ENCODE measurements at regions not wholly inside any gene's neighbourhood (a gene's known extent, or its start where the extent isn't known, plus 50 kb on each side); places are given as distances from the start of the nearest gene placed in this dataset.

GRCh38 chr1:221343136-221343535, 398.8 kb downstream of the DUSP10 start:
- Histone ChIP-seq H3K4me1 (no peaks in the 10 kb centered on the region), H3K27me3 (replicated peaks in 1 of 7) (peaks cover 0 to 9% (median 0%) of the 10 kb centered on the region in 7 donors), H3K4me3 (no peak overlapping the region), H3K36me3 (no peaks in the 10 kb centered on the region), H3K27ac (no peak overlapping the region), H3K9me3 (no peaks in the 10 kb centered on the region)
- TF ChIP-seq POLR2AphosphoS5 (IDR thresholded peaks at IDR 0.05) = no peak
- no peak for TF ChIP-seq CTCF (IDR thresholded peaks at IDR 0.05 in 8 of 11, conservative IDR thresholded peaks at IDR 0.05 in 3 of 11)
- no peak for TF ChIP-seq POLR2A (IDR thresholded peaks at IDR 0.05)
- no peak for DNase-seq
- intact Hi-C loops (cut with DNase I; ENCODE audit: low total_unique reads) = no loop called here

- peaks cover 0 to 7% (median 0%) of the 10 kb centered on the region in 7 donors for H3K27me3 ChIP-seq (replicated peaks in 1 of 7)
- 83 to 93% (median 84%) methylated on average over 3 of the region's 3 CpGs for WGBS, 5 donors
- TF ChIP-seq POLR2AphosphoS5 (IDR thresholded peaks at IDR 0.05) (no peak), CTCF (IDR thresholded peaks at IDR 0.05 in 8 of 11, conservative IDR thresholded peaks at IDR 0.05 in 3 of 11) (no peak), POLR2A (IDR thresholded peaks at IDR 0.05) (no peak)
- intact Hi-C loops (cut with DNase I; ENCODE audit: low total_unique reads) = no loop called here
- no peak overlapping the region for H3K4me3 ChIP-seq
- no peak for DNase-seq
- no peaks in the 10 kb centered on the region for H3K36me3 ChIP-seq
- no peaks in the 10 kb centered on the region for H3K9me3 ChIP-seq
- no peak overlapping the region for H3K27ac ChIP-seq
- no peaks in the 10 kb centered on the region for H3K4me1 ChIP-seq
Measured at GRCh38 chr1:221343607-221344006, 398.3 kb downstream of the DUSP10 start.

GRCh38 chr1:221344693-221345092, 397.2 kb downstream of the DUSP10 start:
- WGBS, 5 donors = 71 to 95% (median 86%) methylated on average over 1 of the region's 1 CpG

GRCh38 chr1:221347706-221348105, 394.2 kb downstream of the DUSP10 start:
- Histone ChIP-seq H3K4me1 (no peaks in the 10 kb centered on the region), H3K27me3 (replicated peaks in 1 of 7) (no peaks in the 10 kb centered on the region), H3K4me3 (no peak overlapping the region), H3K27ac (no peak overlapping the region), H3K9me3 (no peaks in the 10 kb centered on the region), H3K36me3 (no peaks in the 10 kb centered on the region)
- TF ChIP-seq POLR2A (IDR thresholded peaks at IDR 0.05) (no peak), POLR2AphosphoS5 (IDR thresholded peaks at IDR 0.05) (no peak), CTCF (IDR thresholded peaks at IDR 0.05 in 8 of 11, conservative IDR thresholded peaks at IDR 0.05 in 3 of 11) (no peak)
- WGBS, 5 donors = 65 to 84% (median 69%) methylated on average over 2 of the region's 2 CpGs
- intact Hi-C loops (cut with DNase I; ENCODE audit: low total_unique reads) = no loop called here
- DNase-seq = no peak

More at GRCh38 chr1:221344693-221345092, 397.2 kb downstream of the DUSP10 start:
- Histone ChIP-seq H3K36me3 (no peaks in the 10 kb centered on the region), H3K4me3 (no peak overlapping the region), H3K27ac (no peak overlapping the region), H3K27me3 (replicated peaks in 1 of 7) (no peaks in the 10 kb centered on the region), H3K4me1 (no peaks in the 10 kb centered on the region), H3K9me3 (no peaks in the 10 kb centered on the region)
- intact Hi-C loops (cut with DNase I; ENCODE audit: low total_unique reads) = no loop called here
- DNase-seq = no peak
- TF ChIP-seq POLR2A (IDR thresholded peaks at IDR 0.05) = no peak
- TF ChIP-seq CTCF (IDR thresholded peaks at IDR 0.05 in 8 of 11, conservative IDR thresholded peaks at IDR 0.05 in 3 of 11) = no peak
- no peak for TF ChIP-seq POLR2AphosphoS5 (IDR thresholded peaks at IDR 0.05)

All from spleen (tissue), 11 donors.